GM21390 (cell line): ENCODE measurements at regions not wholly inside any gene's neighbourhood (a gene's known extent, or its start where the extent isn't known, plus 50 kb on each side); places are given as distances from the start of the nearest gene placed in this dataset.
"Not testable (repeated sequence)": the region's sequence is repeated elsewhere in the genome, so short reads cannot be mapped to it uniquely, and the experiment has no call there.

Experiments
- ATAC-seq: cut with Tn5 transposase; IDR thresholded peaks from one replicate; pipeline ENCODE4 v1.9.1; 2021; ENCODE audit not compliant: unreplicated experiment

- no peak for ATAC-seq
Measured at GRCh38 chr16:17945080-17945601, 391.4 kb downstream of the NPIPA8 start.

DNA sequence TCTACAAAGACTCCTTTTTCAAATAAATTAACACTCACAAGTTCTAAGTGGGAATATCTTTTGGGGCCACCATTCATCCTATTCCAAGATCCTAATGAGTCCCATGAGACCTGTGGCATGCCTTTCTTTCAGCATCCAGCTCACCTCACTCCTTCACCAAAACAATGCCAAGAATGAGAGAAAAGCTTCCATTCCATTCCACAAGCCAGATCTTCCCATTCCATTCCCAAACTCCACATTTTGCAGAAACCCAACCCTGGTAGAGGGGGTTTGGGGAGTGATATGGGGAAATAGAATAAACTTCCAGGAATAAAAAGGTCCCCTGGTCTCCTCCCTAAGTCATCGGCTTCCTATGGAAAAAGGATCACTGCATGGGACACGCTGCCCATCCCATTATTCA lies 392.2 kb downstream of the NPIPA8 start:
- no peak for ATAC-seq

DNA sequence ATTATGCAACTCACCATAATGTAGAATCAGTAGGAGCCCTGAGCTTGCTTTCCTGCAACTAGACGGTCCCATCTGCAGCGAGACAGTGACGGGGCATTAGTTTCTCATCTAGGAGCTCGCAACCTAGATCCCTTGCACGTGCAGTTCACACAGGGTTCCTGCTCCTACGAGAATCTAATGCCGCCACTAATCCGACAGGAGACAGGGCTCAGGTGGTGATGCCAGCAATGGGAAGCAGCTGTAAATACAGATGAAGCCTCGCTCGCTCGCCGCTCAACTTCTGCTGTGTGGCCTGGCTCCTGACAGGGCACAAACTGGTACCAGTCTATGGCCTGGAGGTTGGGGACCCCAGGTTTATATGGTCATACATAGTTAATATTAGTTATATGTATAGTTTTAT lies 394.5 kb downstream of the NPIPA8 start:
- ATAC-seq: no peak

DNA sequence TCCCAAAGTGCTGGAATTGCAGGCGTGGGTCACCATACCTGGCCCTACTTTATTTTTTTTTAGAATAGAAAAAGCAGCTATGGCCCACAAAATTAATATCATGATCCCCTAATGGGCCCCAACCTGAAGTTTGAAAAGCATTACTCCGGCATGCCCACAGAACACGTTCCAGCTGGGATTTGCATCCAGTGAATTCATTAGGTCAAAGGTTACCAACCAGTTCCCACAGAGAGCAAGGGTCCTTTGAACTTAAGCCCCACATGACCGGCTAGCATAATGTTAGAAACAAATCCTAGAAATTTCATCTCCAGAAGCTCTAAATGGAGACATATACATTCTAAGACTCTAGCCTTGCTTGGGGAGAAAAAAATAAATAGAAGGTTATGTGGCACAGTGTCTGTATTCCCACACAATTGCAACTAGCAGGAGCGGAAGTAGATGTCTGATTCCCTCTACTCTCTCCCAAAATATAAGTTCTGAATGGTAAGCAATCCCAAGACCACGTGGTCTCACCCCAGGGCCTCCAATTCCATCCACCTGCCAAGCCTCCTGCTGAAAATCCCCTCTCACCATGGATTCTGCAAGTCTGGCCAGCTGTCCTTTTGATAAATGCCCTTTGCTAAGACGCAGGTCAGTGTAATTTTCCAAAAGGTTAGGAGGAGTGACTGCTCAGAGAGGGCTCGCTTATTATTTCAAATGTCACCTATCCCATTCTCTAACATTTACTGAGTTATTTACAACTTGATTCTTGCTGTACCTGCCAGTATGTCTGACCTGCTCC lies 395.8 kb downstream of the NPIPA8 start:
- no peak for ATAC-seq

- peak; percentile 70 for ATAC-seq
Measured at GRCh38 chr16:17939723-17940122, 396.8 kb downstream of the NPIPA8 start.

DNA sequence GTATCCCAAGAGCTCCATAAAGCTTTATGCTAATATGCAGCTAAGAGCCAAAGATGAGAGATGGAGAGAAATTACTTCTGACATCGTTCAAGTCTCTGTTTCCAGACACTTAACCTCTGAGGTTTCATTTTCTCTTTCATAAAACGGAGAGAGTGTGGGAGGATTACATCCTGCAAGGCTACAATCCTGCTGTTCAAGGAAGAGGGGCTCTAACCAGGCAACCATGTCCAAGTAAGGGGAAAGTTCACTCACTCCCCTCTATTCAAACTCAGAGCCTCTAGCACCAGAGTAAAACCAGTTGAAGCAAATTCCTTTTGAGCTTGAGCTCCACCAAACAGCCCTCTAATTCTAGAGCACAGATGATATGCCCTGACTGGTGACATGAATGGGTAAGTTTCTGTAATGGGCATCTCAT lies 397.4 kb downstream of the NPIPA8 start:
- ATAC-seq: peak; percentile 56

DNA sequence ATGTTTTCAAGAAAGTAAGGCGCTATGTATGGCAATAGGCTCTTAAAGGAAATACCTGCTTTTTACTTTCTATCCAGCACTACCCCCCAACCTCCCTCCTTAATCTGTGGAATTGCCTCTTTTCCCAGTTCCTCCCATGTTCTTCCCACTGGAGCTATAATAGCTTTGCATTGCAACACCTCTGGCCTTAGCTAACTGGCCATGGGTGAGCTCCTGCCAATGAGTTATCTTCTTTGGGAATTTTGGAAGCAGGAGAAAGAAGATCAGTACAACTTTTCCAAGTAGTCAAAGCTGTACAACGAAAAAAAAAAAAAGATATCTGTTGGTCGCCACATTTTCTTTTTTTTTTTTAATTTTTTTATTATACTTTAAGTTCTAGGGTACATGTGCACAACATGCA lies 398.0 kb downstream of the NPIPA8 start:
- no peak for ATAC-seq

- ATAC-seq: no peak
Measured at GRCh38 chr16:17936766-17937402, 399.7 kb downstream of the NPIPA8 start.

DNA sequence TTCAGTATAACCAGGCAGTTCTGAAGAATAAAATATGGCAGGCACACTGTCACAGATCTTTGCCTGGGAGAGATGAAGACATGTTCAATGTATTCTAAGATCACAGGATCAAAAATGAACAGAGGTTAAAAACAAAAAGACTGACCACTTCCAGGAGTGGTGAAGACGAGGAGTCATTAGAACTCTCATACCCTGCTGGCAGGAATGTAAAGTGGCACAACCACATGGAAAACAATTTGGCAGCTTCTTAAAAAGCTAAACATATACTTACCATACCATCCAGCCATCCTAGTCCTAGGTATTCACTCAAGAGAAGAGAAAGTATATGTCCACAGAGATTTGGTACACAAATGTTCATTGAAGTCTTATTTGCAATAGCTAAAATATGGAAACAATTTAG lies 406.3 kb downstream of the NPIPA8 start:
- no peak for ATAC-seq

GRCh38 chr16:17926866-17927399 lies 409.6 kb downstream of the NPIPA8 start:
- no peak for ATAC-seq

DNA sequence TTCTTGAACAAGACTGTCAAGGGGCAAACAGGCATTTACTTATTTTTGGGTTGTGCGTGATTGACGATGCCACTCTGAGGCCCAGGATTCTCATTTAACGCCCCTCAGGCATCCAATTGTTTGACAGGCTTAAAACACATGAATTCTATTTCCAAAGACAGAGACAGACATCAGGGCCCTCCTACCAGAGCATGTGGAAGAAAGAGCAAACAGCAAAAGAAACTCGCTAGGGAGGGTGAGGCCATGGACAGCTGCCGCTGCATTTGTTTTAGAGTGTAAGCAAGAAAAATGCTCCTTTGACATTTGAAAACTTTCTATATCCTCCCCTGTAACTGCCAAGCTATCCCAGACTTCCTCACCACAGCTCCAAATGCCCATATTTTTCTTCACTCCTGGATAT lies 410.1 kb downstream of the NPIPA8 start:
- no peak for ATAC-seq

DNA sequence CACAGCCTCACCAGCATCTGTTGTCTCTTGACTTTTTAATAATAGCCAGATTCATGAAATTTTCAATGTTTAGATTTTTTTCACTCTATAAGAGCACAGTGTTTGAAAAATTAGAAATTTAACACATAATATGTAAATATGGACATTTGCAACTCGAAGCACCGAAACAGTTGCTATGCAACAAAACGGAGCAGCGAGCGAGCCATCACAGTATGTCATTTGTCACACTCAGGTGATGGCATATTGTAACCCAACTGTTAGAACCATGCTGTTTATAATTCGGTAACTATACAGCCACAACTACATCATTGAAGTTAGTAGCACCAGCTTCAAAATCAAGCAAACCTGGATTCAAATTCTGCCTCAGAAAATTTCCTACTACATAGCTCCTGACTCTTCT lies 410.8 kb downstream of the NPIPA8 start:
- ATAC-seq: no peak

- ATAC-seq: no peak
Measured at GRCh38 chr16:17921357-17921978, 415.1 kb downstream of the NPIPA8 start.

GRCh38 chr16:17917316-17918019 lies 419.1 kb downstream of the NPIPA8 start:
- no peak for ATAC-seq

DNA sequence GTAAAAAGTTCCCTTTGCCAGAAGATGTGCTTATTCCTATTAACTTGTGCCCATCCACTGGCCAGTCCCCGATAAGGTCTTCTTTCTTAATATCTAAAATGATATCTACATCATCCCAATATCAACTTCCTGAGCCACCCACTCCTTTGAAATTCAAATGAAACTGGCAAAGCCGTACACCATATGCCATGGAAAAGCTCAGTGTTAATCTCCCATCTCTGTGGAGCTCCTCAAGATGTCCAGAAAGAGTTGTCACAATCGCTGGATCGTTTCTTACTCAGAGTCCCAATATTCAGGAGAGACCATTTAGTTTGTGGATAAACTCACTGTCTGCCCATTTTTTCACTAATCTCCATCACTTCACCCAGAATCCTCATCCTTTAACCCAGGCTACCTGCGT lies 420.7 kb downstream of the NPIPA8 start:
- ATAC-seq: no peak

- no peak for ATAC-seq
Measured at GRCh38 chr16:17914168-17914567, 422.4 kb downstream of the NPIPA8 start.

DNA sequence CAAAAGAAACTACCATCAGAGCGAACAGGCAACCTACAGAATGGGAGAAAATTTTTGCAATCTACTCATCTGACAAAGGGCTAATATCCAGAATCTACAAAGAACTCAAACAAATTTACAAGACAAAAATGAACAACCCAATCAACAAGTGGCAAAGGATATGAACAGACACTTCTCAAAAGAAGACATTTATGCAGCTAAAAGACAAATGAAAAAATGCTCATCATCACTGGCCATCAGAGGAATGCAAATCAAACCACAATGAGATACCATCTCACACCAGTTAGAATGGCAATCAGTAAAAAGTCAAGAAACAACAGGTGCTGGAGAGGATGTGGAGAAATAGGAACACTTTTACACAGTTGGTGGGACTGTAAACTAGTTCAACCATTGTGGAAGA lies 425.0 kb downstream of the NPIPA8 start:
- ATAC-seq: not testable (repeated sequence)

- not testable (repeated sequence) for ATAC-seq
Measured at GRCh38 chr16:17906626-17907025, 429.9 kb downstream of the NPIPA8 start.

- no peak for ATAC-seq
Measured at GRCh38 chr16:17901309-17901708, 430.5 kb upstream of the XYLT1 start.

- ATAC-seq: no peak
Measured at GRCh38 chr16:17899141-17899540, 428.4 kb upstream of the XYLT1 start.

GRCh38 chr16:17887963-17888362 lies 417.2 kb upstream of the XYLT1 start:
- ATAC-seq: no peak
